ENCODE measurements at regions not wholly inside any gene's neighbourhood (a gene's known extent, or its start where the extent isn't known, plus 50 kb on each side); places are given as distances from the start of the nearest gene placed in this dataset.

GRCh38 chr3:103385961-103386656 lies 951.3 kb downstream of the ZPLD1 start:
- Histone ChIP-seq H3K9me3 (no peaks in the 10 kb centered on the region), H3K27me3 (replicated peaks; ENCODE audit: control insufficient read depth, insufficient read depth, low read length) (no peaks in the 10 kb centered on the region), H3K4me3 (ENCODE audit: low read depth, low read length) (no peak overlapping the region), H3K36me3 (ENCODE audit: control insufficient read depth, insufficient read depth, low read length) (no peaks in the 10 kb centered on the region), H3K4me1 (no peaks in the 10 kb centered on the region)
- H3K27ac Mint-ChIP-seq (ENCODE audit: unreplicated experiment), result no peak overlapping the region
- TF ChIP-seq, protein P1, sequence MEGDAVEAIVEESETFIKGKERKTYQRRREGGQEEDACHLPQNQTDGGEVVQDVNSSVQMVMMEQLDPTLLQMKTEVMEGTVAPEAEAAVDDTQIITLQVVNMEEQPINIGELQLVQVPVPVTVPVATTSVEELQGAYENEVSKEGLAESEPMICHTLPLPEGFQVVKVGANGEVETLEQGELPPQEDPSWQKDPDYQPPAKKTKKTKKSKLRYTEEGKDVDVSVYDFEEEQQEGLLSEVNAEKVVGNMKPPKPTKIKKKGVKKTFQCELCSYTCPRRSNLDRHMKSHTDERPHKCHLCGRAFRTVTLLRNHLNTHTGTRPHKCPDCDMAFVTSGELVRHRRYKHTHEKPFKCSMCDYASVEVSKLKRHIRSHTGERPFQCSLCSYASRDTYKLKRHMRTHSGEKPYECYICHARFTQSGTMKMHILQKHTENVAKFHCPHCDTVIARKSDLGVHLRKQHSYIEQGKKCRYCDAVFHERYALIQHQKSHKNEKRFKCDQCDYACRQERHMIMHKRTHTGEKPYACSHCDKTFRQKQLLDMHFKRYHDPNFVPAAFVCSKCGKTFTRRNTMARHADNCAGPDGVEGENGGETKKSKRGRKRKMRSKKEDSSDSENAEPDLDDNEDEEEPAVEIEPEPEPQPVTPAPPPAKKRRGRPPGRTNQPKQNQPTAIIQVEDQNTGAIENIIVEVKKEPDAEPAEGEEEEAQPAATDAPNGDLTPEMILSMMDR (IDR thresholded peaks at IDR 0.05; ENCODE audit: insufficient read depth in 1 of 2, low read depth in 1 of 2, low read length in 1 of 2, severe bottlenecking in 1 of 2, unreplicated experiment in 1 of 2), result no peak
- H3K9me3 Mint-ChIP-seq (ENCODE audit: unreplicated experiment), result no peaks in the 10 kb centered on the region
- BruUV-seq (replicated peaks), result no TSS peak
- CTCF ChIA-PET, result interaction anchor here (0.5 kb wide), 1 partner anchor 28 kb away, joined by 3 read pairs; no protein-coding TSS in a partner anchor
- no peaks in the 10 kb centered on the region for H3K36me3 Mint-ChIP-seq (ENCODE audit: insufficient read depth, unreplicated experiment)
- POLR2A ChIA-PET, result no interaction called here
- no peaks in the 10 kb centered on the region for H3K27me3 Mint-ChIP-seq (ENCODE audit: insufficient read depth, unreplicated experiment)
- intact Hi-C loops (cut with micrococcal nuclease; ENCODE audit: unreplicated experiment), result no loop called here
- DNase-seq, result no peak
- H3K4me3 Mint-ChIP-seq (ENCODE audit: unreplicated experiment), result no peak overlapping the region
- peaks cover 6% of the 10 kb centered on the region for H3K4me1 Mint-ChIP-seq (ENCODE audit: low read depth, unreplicated experiment)

DNA sequence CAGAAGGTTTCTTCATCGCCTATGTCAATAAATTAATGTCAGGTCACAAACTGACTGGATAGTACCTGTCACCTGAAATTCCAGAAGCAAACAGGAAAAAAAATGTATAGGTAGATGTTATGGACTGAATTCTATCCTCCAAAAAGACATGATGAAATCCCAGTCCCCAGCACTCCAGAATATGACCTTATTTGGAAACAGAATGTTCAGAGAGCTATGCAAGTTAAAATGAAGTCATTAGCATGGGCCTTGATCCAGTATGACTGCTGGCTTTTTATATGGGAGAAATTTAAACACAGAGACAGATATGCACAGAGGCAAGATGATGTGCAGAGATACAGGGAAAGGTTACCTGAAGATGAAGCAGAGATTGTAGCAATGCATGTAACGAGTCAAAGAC lies 953.4 kb downstream of the ZPLD1 start:
- no TSS peak for BruUV-seq (replicated peaks)
- no peaks in the 10 kb centered on the region for H3K36me3 ChIP-seq (ENCODE audit: control insufficient read depth, insufficient read depth, low read length)
- intact Hi-C loops (cut with micrococcal nuclease; ENCODE audit: unreplicated experiment), result no loop called here
- no peaks in the 10 kb centered on the region for H3K4me1 ChIP-seq
- ChIA-PET CTCF (no interaction called here), POLR2A (no interaction called here)
- H3K36me3 Mint-ChIP-seq (ENCODE audit: insufficient read depth, unreplicated experiment), result no peaks in the 10 kb centered on the region
- H3K4me3 Mint-ChIP-seq (ENCODE audit: unreplicated experiment), result no peak overlapping the region
- no peaks in the 10 kb centered on the region for H3K27me3 ChIP-seq (replicated peaks; ENCODE audit: control insufficient read depth, insufficient read depth, low read length)
- no peaks in the 10 kb centered on the region for H3K9me3 ChIP-seq
- no peak overlapping the region for H3K27ac Mint-ChIP-seq (ENCODE audit: unreplicated experiment)
- TF ChIP-seq, protein P1 (IDR thresholded peaks at IDR 0.05; ENCODE audit: insufficient read depth in 1 of 2, low read depth in 1 of 2, low read length in 1 of 2, severe bottlenecking in 1 of 2, unreplicated experiment in 1 of 2), result no peak
- H3K9me3 Mint-ChIP-seq (ENCODE audit: unreplicated experiment), result no peaks in the 10 kb centered on the region
- H3K27me3 Mint-ChIP-seq (ENCODE audit: insufficient read depth, unreplicated experiment), result no peaks in the 10 kb centered on the region
- DNase-seq, result no peak
- H3K4me3 ChIP-seq (ENCODE audit: low read depth, low read length), result no peak overlapping the region
- H3K4me1 Mint-ChIP-seq (ENCODE audit: low read depth, unreplicated experiment), result no peaks in the 10 kb centered on the region

- Histone ChIP-seq H3K27me3 (replicated peaks; ENCODE audit: control insufficient read depth, insufficient read depth, low read length) (no peaks in the 10 kb centered on the region), H3K4me3 (ENCODE audit: low read depth, low read length) (no peak overlapping the region), H3K4me1 (no peaks in the 10 kb centered on the region), H3K36me3 (ENCODE audit: control insufficient read depth, insufficient read depth, low read length) (no peaks in the 10 kb centered on the region), H3K9me3 (no peaks in the 10 kb centered on the region)
- no peak overlapping the region for H3K27ac Mint-ChIP-seq (ENCODE audit: unreplicated experiment)
- TF ChIP-seq, protein P1 (IDR thresholded peaks at IDR 0.05; ENCODE audit: insufficient read depth in 1 of 2, low read depth in 1 of 2, low read length in 1 of 2, severe bottlenecking in 1 of 2, unreplicated experiment in 1 of 2), result no peak
- no TSS peak for BruUV-seq (replicated peaks)
- no peaks in the 10 kb centered on the region for H3K4me1 Mint-ChIP-seq (ENCODE audit: low read depth, unreplicated experiment)
- no peaks in the 10 kb centered on the region for H3K27me3 Mint-ChIP-seq (ENCODE audit: insufficient read depth, unreplicated experiment)
- no peak for DNase-seq
- ChIA-PET CTCF (no interaction called here), POLR2A (no interaction called here)
- intact Hi-C loops (cut with micrococcal nuclease; ENCODE audit: unreplicated experiment), result no loop called here
- no peak overlapping the region for H3K4me3 Mint-ChIP-seq (ENCODE audit: unreplicated experiment)
- no peaks in the 10 kb centered on the region for H3K36me3 Mint-ChIP-seq (ENCODE audit: insufficient read depth, unreplicated experiment)
- H3K9me3 Mint-ChIP-seq (ENCODE audit: unreplicated experiment), result no peaks in the 10 kb centered on the region
These were observed 954.5 kb downstream of the ZPLD1 start for GRCh38 chr3:103389356-103389755.

All from Caco-2 (cell line).